CD4-positive, CD25-positive, alpha-beta regulatory T cell (primary cell): ENCODE measurements at regions not wholly inside any gene's neighbourhood (a gene's known extent, or its start where the extent isn't known, plus 50 kb on each side); places are given as distances from the start of the nearest gene placed in this dataset.

Source experiments
- ATAC-seq, 2 donors: fragments of 150-1000 bp; cut with Tn5 transposase; one replicate each; pipeline ENCODE4 v1.10.0; 2021; ENCODE audit warnings: low read depth in 2 of 2, moderate number of reproducible peaks in 2 of 2, moderate library complexity in 1 of 2
- DNase-seq, 3 donors: peaks; one replicate each; pipeline versions ENCODE4 v3.0.0 to v3.0.0-alpha.2; 2012 to 2022; ENCODE audit warnings: mixed read lengths in 1 of 3
- H3K27ac ChIP-seq: one replicate; pipeline ENCODE4 v1.7.0; 2013; ENCODE audit warnings: mild to moderate bottlenecking, low read length; ENCODE audit not compliant: insufficient read depth, poor library complexity, severe bottlenecking
- H3K27me3 ChIP-seq: one replicate; pipeline ENCODE4 v1.7.0; 2013; ENCODE audit warnings: low read length; ENCODE audit not compliant: control insufficient read depth, insufficient read depth
- H3K36me3 ChIP-seq: one replicate; pipeline ENCODE4 v1.7.0; 2013; ENCODE audit warnings: mild to moderate bottlenecking, low read length, moderate library complexity; ENCODE audit not compliant: control insufficient read depth, insufficient read depth
- H3K4me1 ChIP-seq: 2 replicates; pipeline ENCODE4 v1.7.0; 2013; ENCODE audit warnings: mild to moderate bottlenecking, low read length; ENCODE audit not compliant: insufficient read depth, control insufficient read depth, poor library complexity, severe bottlenecking
- H3K4me3 ChIP-seq: one replicate; pipeline ENCODE4 v1.7.0; 2013; ENCODE audit warnings: low read depth, mild to moderate bottlenecking, low read length, moderate library complexity
- H3K9me3 ChIP-seq, 2 experiments: 1 replicate in 1 of 2; 2 replicates in 1 of 2; pipeline ENCODE4 v1.7.0; 2013; ENCODE audit warnings: low read length in 2 of 2, mild to moderate bottlenecking in 1 of 2, moderate library complexity in 1 of 2; ENCODE audit not compliant: control insufficient read depth in 2 of 2
- H3K27ac Mint-ChIP-seq, 3 donors: one replicate each; pipeline ENCODE4 v1.8.0; 2020 to 2022; ENCODE audit warnings: mild to moderate bottlenecking in 3 of 3, mixed read lengths in 3 of 3, moderate library complexity in 2 of 3
- H3K27me3 Mint-ChIP-seq: one replicate; pipeline ENCODE4 v1.8.0; 2022; ENCODE audit warnings: mild to moderate bottlenecking, mixed read lengths
- H3K36me3 Mint-ChIP-seq: one replicate; pipeline ENCODE4 v1.8.0; 2020; ENCODE audit warnings: mixed read lengths
- H3K4me1 Mint-ChIP-seq, 4 donors: one replicate each; pipeline ENCODE4 v1.8.0; 2020 to 2022; ENCODE audit warnings: mixed read lengths in 4 of 4, mild to moderate bottlenecking in 1 of 4
- H3K4me3 Mint-ChIP-seq, 4 donors: one replicate each; pipeline ENCODE4 v1.8.0; 2020 to 2022; ENCODE audit warnings: mild to moderate bottlenecking in 4 of 4, mixed read lengths in 4 of 4, moderate library complexity in 3 of 4
- H3K9me3 Mint-ChIP-seq, 7 donors: one replicate each; pipeline ENCODE4 v1.8.0; 2020 to 2022; ENCODE audit warnings: mixed read lengths in 7 of 7, mild to moderate bottlenecking in 3 of 7, moderate library complexity in 2 of 7

GRCh38 chr2:239616729-239617128 lies 215.9 kb upstream of the HDAC4 start:
- Histone ChIP-seq H3K9me3 (no peaks in the 10 kb centered on the region), H3K36me3 (no peaks in the 10 kb centered on the region), H3K4me3 (no peak overlapping the region), H3K4me1 (peaks cover 12% of the 10 kb centered on the region), H3K27ac (no peak overlapping the region), H3K27me3 (no peaks in the 10 kb centered on the region)
- DNase-seq (no peak), ATAC-seq (no peak)
- no peak overlapping the region for H3K4me3 Mint-ChIP-seq
- peak overlapping the region in 1 of 3 donors; percentile 12 for H3K27ac Mint-ChIP-seq
- H3K36me3 Mint-ChIP-seq, result no peaks in the 10 kb centered on the region
- H3K4me1 Mint-ChIP-seq, result peaks cover 0 to 15% (median 2%) of the 10 kb centered on the region in 4 donors
- H3K27me3 Mint-ChIP-seq, result peaks cover 5% of the 10 kb centered on the region
- peaks cover 0 to 8% (median 2%) of the 10 kb centered on the region in 7 donors for H3K9me3 Mint-ChIP-seq

- Histone ChIP-seq H3K4me1 (no peaks in the 10 kb centered on the region), H3K27me3 (no peaks in the 10 kb centered on the region), H3K9me3 (no peaks in the 10 kb centered on the region), H3K27ac (no peak overlapping the region), H3K36me3 (no peaks in the 10 kb centered on the region), H3K4me3 (no peak overlapping the region)
- Mint-ChIP-seq H3K36me3 (no peaks in the 10 kb centered on the region), H3K4me1 (no peaks in the 10 kb centered on the region), H3K4me3 (no peak overlapping the region), H3K9me3 (peaks cover 0 to 4% (median 0%) of the 10 kb centered on the region in 7 donors), H3K27me3 (peaks cover 5% of the 10 kb centered on the region), H3K27ac (no peak overlapping the region)
- DNase-seq, result no peak
- no peak for ATAC-seq
These were observed 211.3 kb upstream of the HDAC4 start for GRCh38 chr2:239612133-239612532.

- DNase-seq, result no peak
- H3K36me3 Mint-ChIP-seq, result no peaks in the 10 kb centered on the region
- Histone ChIP-seq H3K27ac (no peak overlapping the region), H3K36me3 (no peaks in the 10 kb centered on the region), H3K9me3 (no peaks in the 10 kb centered on the region), H3K27me3 (no peaks in the 10 kb centered on the region), H3K4me3 (no peak overlapping the region), H3K4me1 (no peaks in the 10 kb centered on the region)
- ATAC-seq, result no peak
- H3K27ac Mint-ChIP-seq, result no peak overlapping the region
- H3K9me3 Mint-ChIP-seq, result peaks cover 0 to 6% (median 0%) of the 10 kb centered on the region in 7 donors
- H3K4me3 Mint-ChIP-seq, result no peak overlapping the region
- no peaks in the 10 kb centered on the region for H3K4me1 Mint-ChIP-seq
- peaks cover 12% of the 10 kb centered on the region for H3K27me3 Mint-ChIP-seq
These were observed 210.5 kb upstream of the HDAC4 start for GRCh38 chr2:239611222-239611795.

GRCh38 chr2:239610457-239611221 lies 209.8 kb upstream of the HDAC4 start:
- H3K27ac ChIP-seq, result no peak overlapping the region
- H3K9me3 ChIP-seq, result no peaks in the 10 kb centered on the region
- Mint-ChIP-seq H3K27ac (peak overlapping the region in 1 of 3 donors; percentile 40), H3K36me3 (no peaks in the 10 kb centered on the region), H3K9me3 (peaks cover 0 to 6% (median 0%) of the 10 kb centered on the region in 7 donors), H3K27me3 (peaks cover 18% of the 10 kb centered on the region), H3K4me1 (no peaks in the 10 kb centered on the region), H3K4me3 (no peak overlapping the region)
- no peaks in the 10 kb centered on the region for H3K4me1 ChIP-seq
- DNase-seq, result no peak
- H3K27me3 ChIP-seq, result no peaks in the 10 kb centered on the region
- no peaks in the 10 kb centered on the region for H3K36me3 ChIP-seq
- no peak overlapping the region for H3K4me3 ChIP-seq
- ATAC-seq, result no peak

- no peak for DNase-seq
- Histone ChIP-seq H3K4me1 (no peaks in the 10 kb centered on the region), H3K27me3 (peaks cover 3% of the 10 kb centered on the region), H3K4me3 (no peak overlapping the region), H3K9me3 (no peaks in the 10 kb centered on the region), H3K27ac (no peak overlapping the region), H3K36me3 (no peaks in the 10 kb centered on the region)
- no peak overlapping the region for H3K27ac Mint-ChIP-seq
- H3K9me3 Mint-ChIP-seq, result peaks cover 0 to 6% (median 0%) of the 10 kb centered on the region in 7 donors
- no peaks in the 10 kb centered on the region for H3K4me1 Mint-ChIP-seq
- ATAC-seq, result no peak
- no peak overlapping the region for H3K4me3 Mint-ChIP-seq
- H3K27me3 Mint-ChIP-seq, result peaks cover 20% of the 10 kb centered on the region
- H3K36me3 Mint-ChIP-seq, result no peaks in the 10 kb centered on the region
These were observed 208.9 kb upstream of the HDAC4 start for GRCh38 chr2:239609607-239610310.

- DNase-seq (no peak), ATAC-seq (no peak)
- H3K4me1 Mint-ChIP-seq, result no peaks in the 10 kb centered on the region
- H3K36me3 Mint-ChIP-seq, result no peaks in the 10 kb centered on the region
- Histone ChIP-seq H3K4me3 (no peak overlapping the region), H3K27me3 (peaks cover 3% of the 10 kb centered on the region), H3K4me1 (no peaks in the 10 kb centered on the region), H3K36me3 (no peaks in the 10 kb centered on the region), H3K27ac (no peak overlapping the region), H3K9me3 (no peaks in the 10 kb centered on the region)
- H3K9me3 Mint-ChIP-seq, result peaks cover 0 to 6% (median 0%) of the 10 kb centered on the region in 7 donors
- no peak overlapping the region for H3K4me3 Mint-ChIP-seq
- H3K27me3 Mint-ChIP-seq, result peaks cover 23% of the 10 kb centered on the region
- no peak overlapping the region for H3K27ac Mint-ChIP-seq
These were observed 208.3 kb upstream of the HDAC4 start for GRCh38 chr2:239609162-239609561.

- ATAC-seq, result no peak
These were observed 207.9 kb upstream of the HDAC4 start for GRCh38 chr2:239608723-239609122.

More at GRCh38 chr2:239608723-239609122, 207.9 kb upstream of the HDAC4 start:
- Mint-ChIP-seq H3K4me1 (peaks cover 0 to under 1% (median 0%) of the 10 kb centered on the region in 4 donors), H3K36me3 (no peaks in the 10 kb centered on the region), H3K27ac (no peak overlapping the region), H3K27me3 (peaks cover 27% of the 10 kb centered on the region), H3K4me3 (no peak overlapping the region), H3K9me3 (peaks cover 0 to 6% (median 0%) of the 10 kb centered on the region in 7 donors)
- Histone ChIP-seq H3K36me3 (no peaks in the 10 kb centered on the region), H3K4me1 (no peaks in the 10 kb centered on the region), H3K9me3 (no peaks in the 10 kb centered on the region), H3K4me3 (no peak overlapping the region), H3K27me3 (peaks cover 3% of the 10 kb centered on the region), H3K27ac (no peak overlapping the region)
- no peak for DNase-seq
